Lower lobe of right lung (tissue), 2 donors: ENCODE measurements at regions not wholly inside any gene's neighbourhood (a gene's known extent, or its start where the extent isn't known, plus 50 kb on each side); places are given as distances from the start of the nearest gene placed in this dataset.

Source experiments
- ATAC-seq, 2 donors: fragments of 200-7000 bp; cut with Tn5 transposase; one replicate each; pipeline ENCODE4 v1.9.1; 2020 to 2022; ENCODE audit warnings: mild to moderate bottlenecking in 2 of 2, moderate library complexity in 2 of 2
- DNase-seq: peaks from one replicate; pipeline ENCODE4 v3.0.0-alpha.2; 2020
- H3K27ac ChIP-seq: fragments of 200-600 bp; one replicate; pipeline ENCODE4 v1.8.0; 2022
- H3K27me3 ChIP-seq: fragments of 200-600 bp; one replicate; pipeline ENCODE4 v1.8.0; 2022; ENCODE audit warnings: low read depth
- H3K36me3 ChIP-seq: fragments of 200-600 bp; one replicate; pipeline ENCODE4 v1.8.0; 2022; ENCODE audit warnings: mild to moderate bottlenecking
- H3K4me1 ChIP-seq: fragments of 200-600 bp; one replicate; pipeline ENCODE4 v1.8.0; 2022
- H3K4me3 ChIP-seq: fragments of 200-600 bp; one replicate; pipeline ENCODE4 v1.8.0; 2022; ENCODE audit warnings: mild to moderate bottlenecking
- H3K9me3 ChIP-seq: fragments of 200-600 bp; one replicate; pipeline ENCODE4 v1.8.0; 2022
- intact Hi-C: fragments of 100-400 bp; cut with DNase I; formaldehyde crosslinking; loops from one replicate; pipeline ENCODE4 v1.11.0; 2022
- TF ChIP-seq, protein P1 (sequence below): fragments of 200-600 bp; IDR thresholded peaks from one replicate; pipeline ENCODE4 v1.8.0; 2022; ENCODE audit warnings: antibody characterized with exemption, mild to moderate bottlenecking
- donor health status: DM: no; HTN: yes; CAD: no; lungs with severe emphysema.

DNA sequence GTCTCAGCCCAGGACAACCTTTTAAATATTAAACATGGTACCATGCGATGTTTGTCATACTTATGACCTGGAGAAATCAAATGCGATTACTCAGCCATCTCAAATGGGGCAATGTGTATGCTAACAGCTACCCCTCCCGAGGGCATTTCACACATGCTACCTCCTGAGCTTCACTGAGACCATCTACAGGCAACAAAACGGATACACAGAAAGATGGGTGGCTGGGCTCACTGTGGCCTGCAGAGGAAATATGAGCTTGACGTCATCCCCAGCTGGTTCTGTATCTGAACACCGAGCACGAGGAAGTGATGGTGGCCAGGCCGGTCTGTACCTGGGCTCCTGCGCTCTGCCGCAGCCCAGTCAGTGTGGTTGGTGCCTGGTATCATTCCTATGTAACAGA is 374.3 kb downstream of the RPS24 start:
- intact Hi-C loops = no loop called here
- Histone ChIP-seq H3K4me3 (no peak overlapping the region), H3K27ac (no peak overlapping the region), H3K9me3 (no peaks in the 10 kb centered on the region), H3K4me1 (peaks cover 30% of the 10 kb centered on the region), H3K36me3 (no peaks in the 10 kb centered on the region), H3K27me3 (no peaks in the 10 kb centered on the region)
- TF ChIP-seq, protein P1, sequence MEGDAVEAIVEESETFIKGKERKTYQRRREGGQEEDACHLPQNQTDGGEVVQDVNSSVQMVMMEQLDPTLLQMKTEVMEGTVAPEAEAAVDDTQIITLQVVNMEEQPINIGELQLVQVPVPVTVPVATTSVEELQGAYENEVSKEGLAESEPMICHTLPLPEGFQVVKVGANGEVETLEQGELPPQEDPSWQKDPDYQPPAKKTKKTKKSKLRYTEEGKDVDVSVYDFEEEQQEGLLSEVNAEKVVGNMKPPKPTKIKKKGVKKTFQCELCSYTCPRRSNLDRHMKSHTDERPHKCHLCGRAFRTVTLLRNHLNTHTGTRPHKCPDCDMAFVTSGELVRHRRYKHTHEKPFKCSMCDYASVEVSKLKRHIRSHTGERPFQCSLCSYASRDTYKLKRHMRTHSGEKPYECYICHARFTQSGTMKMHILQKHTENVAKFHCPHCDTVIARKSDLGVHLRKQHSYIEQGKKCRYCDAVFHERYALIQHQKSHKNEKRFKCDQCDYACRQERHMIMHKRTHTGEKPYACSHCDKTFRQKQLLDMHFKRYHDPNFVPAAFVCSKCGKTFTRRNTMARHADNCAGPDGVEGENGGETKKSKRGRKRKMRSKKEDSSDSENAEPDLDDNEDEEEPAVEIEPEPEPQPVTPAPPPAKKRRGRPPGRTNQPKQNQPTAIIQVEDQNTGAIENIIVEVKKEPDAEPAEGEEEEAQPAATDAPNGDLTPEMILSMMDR = no peak
- ATAC-seq (no peak), DNase-seq (no peak)

DNA sequence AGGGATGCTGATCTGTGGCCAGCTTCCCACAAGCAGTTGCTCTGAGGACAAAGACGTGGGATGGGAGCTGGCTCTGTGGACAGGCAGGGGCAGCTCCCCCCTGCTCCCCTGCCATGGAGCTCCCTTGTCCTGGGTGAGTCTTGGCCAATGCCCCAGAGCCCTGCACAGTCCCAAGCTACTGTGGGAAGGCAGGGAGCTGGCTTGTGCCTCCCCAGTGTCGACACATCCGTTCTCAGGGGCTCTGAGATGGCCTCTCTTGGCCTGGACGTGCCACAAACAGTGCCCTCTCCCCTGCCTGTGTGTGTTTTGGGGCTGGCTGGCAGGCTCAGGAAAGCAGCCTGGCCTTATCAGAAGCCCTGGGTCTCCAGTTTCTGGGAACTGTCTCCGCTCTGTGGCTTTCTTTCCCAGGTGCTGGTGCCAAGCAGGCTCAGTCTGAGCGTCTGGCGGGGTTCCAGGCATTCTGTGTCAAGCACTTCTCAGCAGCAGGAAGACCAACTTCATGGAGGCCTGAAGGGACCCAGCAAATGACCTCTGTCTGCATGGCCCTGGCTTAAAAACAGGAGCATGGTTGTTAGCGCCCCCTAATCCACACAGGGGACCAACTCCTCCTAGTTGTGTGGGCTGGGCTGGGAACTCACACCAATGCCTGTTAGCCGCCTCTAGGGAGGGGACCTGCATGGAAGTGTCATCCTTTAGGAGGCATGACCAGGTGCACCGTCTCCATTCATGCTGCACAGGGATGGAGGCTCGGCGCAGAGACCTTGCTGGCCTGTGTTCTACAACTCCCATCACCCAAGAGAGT is 375.2 kb downstream of the RPS24 start:
- Histone ChIP-seq H3K4me1 (peaks cover 30% of the 10 kb centered on the region), H3K27me3 (no peaks in the 10 kb centered on the region), H3K27ac (peak overlapping the region; percentile 59), H3K36me3 (no peaks in the 10 kb centered on the region), H3K4me3 (no peak overlapping the region), H3K9me3 (no peaks in the 10 kb centered on the region)
- TF ChIP-seq, protein P1 = no peak
- intact Hi-C loops = no loop called here
- DNase-seq = peak; percentile 89
- ATAC-seq = peak; percentile 60 to 81

DNA sequence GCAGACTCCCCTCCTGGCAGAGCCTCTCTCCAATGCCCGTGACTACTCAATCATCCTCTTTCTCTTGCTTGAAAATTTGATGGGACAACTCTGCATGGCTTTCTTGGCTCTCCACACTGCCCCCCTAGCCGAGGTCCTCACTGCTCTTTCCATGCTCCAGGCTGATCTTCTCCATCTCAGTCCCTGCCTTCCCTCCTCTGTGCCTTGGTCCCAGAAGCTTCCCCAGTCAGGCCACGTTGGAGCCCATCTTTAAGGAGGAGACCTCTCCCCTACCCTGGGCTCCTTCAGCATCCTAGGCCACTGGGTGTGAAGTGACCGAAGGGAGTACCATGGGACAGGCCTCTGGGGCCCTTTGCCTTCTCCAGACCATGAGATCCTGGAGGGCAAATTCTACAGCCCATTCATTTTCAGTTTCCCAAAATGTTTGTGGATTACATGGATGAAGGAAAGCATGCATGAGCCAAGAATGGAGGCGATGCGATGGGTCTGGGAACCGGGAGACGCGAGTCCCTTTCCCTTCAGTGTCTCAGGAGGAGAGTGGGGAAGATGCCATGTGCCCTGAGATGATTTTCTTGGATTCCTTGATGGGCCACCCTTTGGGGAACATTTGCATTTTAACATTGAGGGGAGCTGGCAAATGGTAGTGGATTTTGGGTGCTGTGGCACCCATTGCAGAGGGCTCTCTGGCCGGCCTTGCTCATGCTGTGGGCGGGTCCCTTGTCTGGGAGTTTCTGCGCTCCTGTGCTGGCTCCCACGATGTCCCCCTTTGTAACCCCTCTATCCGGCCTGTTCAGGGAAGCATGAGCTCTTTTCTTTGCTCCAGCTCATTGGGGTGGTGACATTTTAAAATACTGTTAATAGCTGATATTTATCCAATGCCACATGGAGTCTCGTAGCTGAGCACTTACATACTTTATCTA is 376.6 kb downstream of the RPS24 start:
- intact Hi-C loops = no loop called here
- Histone ChIP-seq H3K4me1 (peaks cover 30% of the 10 kb centered on the region), H3K27me3 (no peaks in the 10 kb centered on the region), H3K27ac (no peak overlapping the region), H3K4me3 (no peak overlapping the region), H3K36me3 (no peaks in the 10 kb centered on the region), H3K9me3 (no peaks in the 10 kb centered on the region)
- TF ChIP-seq, protein P1 = no peak
- ATAC-seq = no peak
- no peak for DNase-seq

DNA sequence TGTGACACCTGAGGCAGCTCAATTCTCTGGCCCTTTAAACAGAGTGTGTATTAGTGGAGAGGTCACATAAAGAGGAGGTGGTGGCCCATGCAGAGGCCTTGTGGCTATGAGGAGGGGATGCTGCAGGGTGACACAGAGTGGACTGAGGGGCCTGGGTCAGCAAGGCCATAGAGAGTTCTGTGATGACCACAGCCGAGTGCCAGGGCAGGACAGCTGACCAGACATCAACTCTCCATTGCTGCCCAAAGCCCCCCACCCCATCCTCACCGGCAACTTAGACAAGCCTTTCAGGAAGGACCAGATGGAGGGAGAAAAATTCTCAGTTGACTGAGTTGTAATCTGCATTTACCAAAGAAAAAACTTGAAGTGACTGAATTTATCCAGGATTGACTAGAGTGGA is 378.1 kb downstream of the RPS24 start:
- Histone ChIP-seq H3K4me1 (peaks cover 35% of the 10 kb centered on the region), H3K9me3 (no peaks in the 10 kb centered on the region), H3K27me3 (no peaks in the 10 kb centered on the region), H3K4me3 (no peak overlapping the region), H3K27ac (no peak overlapping the region), H3K36me3 (no peaks in the 10 kb centered on the region)
- intact Hi-C loops = no loop called here
- DNase-seq (no peak), ATAC-seq (no peak)
- TF ChIP-seq, protein P1 = no peak

DNA sequence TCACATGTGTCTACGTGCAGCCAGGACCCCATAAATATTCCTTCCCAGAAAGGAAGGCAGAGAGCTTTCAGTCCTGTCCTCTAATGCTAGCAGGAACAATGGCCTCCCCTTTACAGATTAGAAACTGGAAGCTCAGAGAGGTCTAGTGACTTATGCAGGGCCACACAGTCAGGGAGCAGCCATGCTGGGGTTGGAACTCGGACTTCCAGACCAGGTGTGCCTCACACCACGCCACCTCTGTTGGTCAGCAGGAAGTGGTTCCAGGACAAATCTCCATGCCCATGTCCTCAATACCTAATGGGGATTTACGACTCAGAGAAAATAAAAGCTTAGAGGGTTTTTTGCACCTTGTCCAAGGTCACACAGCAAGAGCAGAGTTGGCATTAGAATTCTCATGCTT is 378.9 kb downstream of the RPS24 start:
- Histone ChIP-seq H3K4me3 (no peak overlapping the region), H3K9me3 (no peaks in the 10 kb centered on the region), H3K4me1 (peaks cover 31% of the 10 kb centered on the region), H3K27ac (no peak overlapping the region), H3K36me3 (no peaks in the 10 kb centered on the region), H3K27me3 (no peaks in the 10 kb centered on the region)
- no peak for ATAC-seq
- TF ChIP-seq, protein P1 = no peak
- intact Hi-C loops = no loop called here
- DNase-seq = no peak
